Epithelial cell of esophagus (primary cell): ENCODE measurements at regions not wholly inside any gene's neighbourhood (a gene's known extent, or its start where the extent isn't known, plus 50 kb on each side); places are given as distances from the start of the nearest gene placed in this dataset.

ENCODE experiments used
- DNase-seq: peaks from one replicate; pipeline ENCODE4 v3.0.0; 2010; ENCODE audit warnings: low read depth
- H3K4me3 ChIP-seq: 2 replicates; pipeline ENCODE4 v1.5.1; 2011; ENCODE audit warnings: mild to moderate bottlenecking, low read length, control low read depth
- CTCF ChIP-seq: IDR thresholded peaks from 2 replicates; pipeline ENCODE4 v1.5.1; 2011; ENCODE audit warnings: low read depth, mild to moderate bottlenecking, low read length, control low read depth, inconsistent platforms; ENCODE audit not compliant: insufficient read depth; ENCODE audit errors: missing control alignments

- no peak overlapping the region for H3K4me3 ChIP-seq
- no peak for DNase-seq
- no peak for TF ChIP-seq CTCF
These were observed 65.1 kb upstream of the TGIF1 start for GRCh38 chr18:3384664-3385563.

- TF ChIP-seq CTCF = no peak
- no peak for DNase-seq
- H3K4me3 ChIP-seq = no peak overlapping the region
These were observed 61.6 kb upstream of the TGIF1 start for GRCh38 chr18:3388323-3388722.

GRCh38 chr18:3388980-3389379, 61.0 kb upstream of the TGIF1 start:
- no peak overlapping the region for H3K4me3 ChIP-seq
- no peak for TF ChIP-seq CTCF
- peak; percentile 81 for DNase-seq

GRCh38 chr18:3389977-3390376, 60.0 kb upstream of the TGIF1 start:
- no peak for DNase-seq
- no peak for TF ChIP-seq CTCF
- no peak overlapping the region for H3K4me3 ChIP-seq

GRCh38 chr18:3391704-3392466, 58.1 kb upstream of the TGIF1 start:
- no peak overlapping the region for H3K4me3 ChIP-seq
- no peak for TF ChIP-seq CTCF
- no peak for DNase-seq

GRCh38 chr18:3392467-3392855, 57.5 kb upstream of the TGIF1 start:
- TF ChIP-seq CTCF = no peak
- no peak overlapping the region for H3K4me3 ChIP-seq
- no peak for DNase-seq

- no peak for DNase-seq
- H3K4me3 ChIP-seq = no peak overlapping the region
- no peak for TF ChIP-seq CTCF
These were observed 55.3 kb upstream of the TGIF1 start for GRCh38 chr18:3394648-3395047.
